CD4-positive, alpha-beta T cell (primary cell): ENCODE measurements at regions not wholly inside any gene's neighbourhood (a gene's known extent, or its start where the extent isn't known, plus 50 kb on each side); places are given as distances from the start of the nearest gene placed in this dataset.

Experiments used
- ATAC-seq: fragments of 200-7000 bp; cut with Tn5 transposase; one replicate; pipeline ENCODE4 v1.10.0; 2022; ENCODE audit warnings: mild to moderate bottlenecking; ENCODE audit not compliant: poor library complexity
- CTCF ChIA-PET: fragments of 350-600 bp; sonication (Branson Sonifier 250); formaldehyde crosslinking; loops from one replicate; lab custom pipeline; 2021; ENCODE audit warnings: antibody characterized with exemption, inconsistent platforms; lab: Charles Lee
- POLR2A ChIA-PET: fragments of 350-600 bp; sonication (Branson Sonifier 250); formaldehyde crosslinking; loops from one replicate; lab custom pipeline; 2021; ENCODE audit warnings: antibody characterized with exemption, inconsistent platforms; lab: Charles Lee
- DNase-seq, 14 experiments: peaks; one replicate each; pipeline ENCODE4 v3.0.0-alpha.2; 2013 to 2020; ENCODE audit warnings: mixed read lengths in 2 of 14
- H3K27ac ChIP-seq, 2 donors: one replicate each; pipeline versions ENCODE4 v1.5.1 to v1.7.0; 2013; ENCODE audit warnings: low read length in 2 of 2, low read depth in 1 of 2, mild to moderate bottlenecking in 1 of 2
- H3K27me3 ChIP-seq, 2 experiments: 1 replicate in 1 of 2; 2 replicates in 1 of 2; pipeline versions ENCODE4 v1.6.1 to v1.7.0; 2013; ENCODE audit warnings: low read length in 2 of 2, control low read depth in 1 of 2, mild to moderate bottlenecking in 1 of 2, moderate library complexity in 1 of 2; ENCODE audit not compliant: insufficient read depth in 2 of 2, control insufficient read depth in 1 of 2
- H3K36me3 ChIP-seq: one replicate; pipeline ENCODE4 v1.6.1; 2013; ENCODE audit warnings: low read length, control low read depth; ENCODE audit not compliant: insufficient read depth
- H3K4me1 ChIP-seq: one replicate; pipeline ENCODE4 v1.6.1; 2013; ENCODE audit warnings: low read length, control low read depth; ENCODE audit not compliant: insufficient read depth
- H3K4me3 ChIP-seq: one replicate; pipeline ENCODE4 v1.5.1; 2013; ENCODE audit warnings: mild to moderate bottlenecking, low read length, moderate library complexity
- H3K9me3 ChIP-seq, 2 experiments: 1 replicate in 1 of 2; 2 replicates in 1 of 2; pipeline versions ENCODE4 v1.6.1 to v1.7.0; 2013; ENCODE audit warnings: low read length in 2 of 2, mild to moderate bottlenecking in 2 of 2, control low read depth in 1 of 2, moderate library complexity in 1 of 2; ENCODE audit not compliant: control insufficient read depth in 1 of 2, insufficient read depth in 1 of 2
- H3K27ac Mint-ChIP-seq: one replicate; pipeline ENCODE4 v1.8.0; 2020; ENCODE audit warnings: mixed read lengths
- H3K27me3 Mint-ChIP-seq: one replicate; pipeline ENCODE4 v1.8.0; 2021; ENCODE audit warnings: mixed read lengths
- H3K36me3 Mint-ChIP-seq: one replicate; pipeline ENCODE4 v1.8.0; 2021; ENCODE audit warnings: low read depth, mixed read lengths
- H3K4me1 Mint-ChIP-seq: one replicate; pipeline ENCODE4 v1.8.0; 2021; ENCODE audit warnings: low read depth, mixed read lengths
- H3K4me3 Mint-ChIP-seq: one replicate; pipeline ENCODE4 v1.8.0; 2020; ENCODE audit warnings: mild to moderate bottlenecking, mixed read lengths
- H3K9me3 Mint-ChIP-seq: one replicate; pipeline ENCODE4 v1.8.0; 2020; ENCODE audit warnings: mixed read lengths
- CTCF ChIP-seq: fragments of 200-600 bp; IDR thresholded peaks from one replicate; pipeline ENCODE4 v1.8.0; 2022; ENCODE audit warnings: antibody characterized with exemption, mild to moderate bottlenecking
- intact Hi-C, 2 experiments: fragments of 100-400 bp; cut with DNase I in 1 of 2; cut with micrococcal nuclease in 1 of 2; formaldehyde crosslinking; loops; one replicate each; pipeline versions ENCODE4 v1.15.1 to v1.9.0; 2023 to 2025; cut with DNase I, micrococcal nuclease

GRCh38 chrX:39846460-39846859, 251.3 kb downstream of the BCOR start:
- Histone ChIP-seq H3K27ac (no peak overlapping the region), H3K27me3 (no peaks in the 10 kb centered on the region), H3K4me3 (no peak overlapping the region), H3K36me3 (no peaks in the 10 kb centered on the region), H3K9me3 (no peaks in the 10 kb centered on the region), H3K4me1 (peaks cover 15% of the 10 kb centered on the region)
- Mint-ChIP-seq H3K36me3 (no peaks in the 10 kb centered on the region), H3K9me3 (no peaks in the 10 kb centered on the region), H3K4me1 (peaks cover 16% of the 10 kb centered on the region), H3K27me3 (no peaks in the 10 kb centered on the region), H3K27ac (no peak overlapping the region), H3K4me3 (no peak overlapping the region)
- intact Hi-C loops = no loop called here
- TF ChIP-seq CTCF = no peak
- ChIA-PET CTCF (no interaction called here), POLR2A (no interaction called here)
- ATAC-seq (no peak), DNase-seq (no peak)

GRCh38 chrX:39848243-39848642, 249.5 kb downstream of the BCOR start:
- Histone ChIP-seq H3K9me3 (no peaks in the 10 kb centered on the region), H3K36me3 (no peaks in the 10 kb centered on the region), H3K4me1 (peaks cover 32% of the 10 kb centered on the region), H3K27me3 (no peaks in the 10 kb centered on the region), H3K27ac (no peak overlapping the region), H3K4me3 (no peak overlapping the region)
- DNase-seq (no peak), ATAC-seq (no peak)
- Mint-ChIP-seq H3K9me3 (no peaks in the 10 kb centered on the region), H3K27me3 (no peaks in the 10 kb centered on the region), H3K4me1 (peaks cover 31% of the 10 kb centered on the region), H3K36me3 (no peaks in the 10 kb centered on the region), H3K4me3 (no peak overlapping the region), H3K27ac (no peak overlapping the region)
- no peak for TF ChIP-seq CTCF
- intact Hi-C loops = no loop called here
- ChIA-PET POLR2A (no interaction called here), CTCF (no interaction called here)

DNA sequence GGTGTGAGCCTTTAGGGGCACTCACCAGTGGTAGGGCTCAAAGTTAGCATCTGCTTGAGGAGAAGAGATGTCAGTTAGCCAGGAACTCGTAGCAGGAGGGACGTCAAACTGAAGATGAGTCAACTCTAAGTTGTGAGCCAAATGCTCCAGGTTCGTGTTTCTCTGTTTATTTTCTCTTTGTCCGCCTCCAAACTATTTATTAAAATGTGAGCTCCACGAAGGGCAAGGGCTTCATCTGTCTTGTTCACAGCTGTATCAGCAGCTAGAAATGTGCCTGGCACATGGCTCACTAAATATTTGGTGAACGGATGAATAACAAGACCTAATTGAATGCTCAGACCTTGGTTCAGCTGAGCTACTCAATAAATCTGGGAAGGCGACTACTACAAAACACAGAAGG, 248.9 kb downstream of the BCOR start:
- Mint-ChIP-seq H3K4me3 (no peak overlapping the region), H3K36me3 (no peaks in the 10 kb centered on the region), H3K9me3 (no peaks in the 10 kb centered on the region), H3K27me3 (no peaks in the 10 kb centered on the region), H3K4me1 (peaks cover 36% of the 10 kb centered on the region), H3K27ac (no peak overlapping the region)
- no peaks in the 10 kb centered on the region for H3K9me3 ChIP-seq
- CTCF ChIA-PET = no interaction called here
- TF ChIP-seq CTCF = no peak
- ATAC-seq = no peak
- H3K27ac ChIP-seq = no peak overlapping the region
- intact Hi-C loops = no loop called here
- H3K27me3 ChIP-seq = no peaks in the 10 kb centered on the region
- H3K4me1 ChIP-seq = peaks cover 39% of the 10 kb centered on the region
- no peak overlapping the region for H3K4me3 ChIP-seq
- no peak for DNase-seq
- no peaks in the 10 kb centered on the region for H3K36me3 ChIP-seq
- POLR2A ChIA-PET = no interaction called here
